ENCODE measurements at regions not wholly inside any gene's neighbourhood (a gene's known extent, or its start where the extent isn't known, plus 50 kb on each side); places are given as distances from the start of the nearest gene placed in this dataset.

DNA sequence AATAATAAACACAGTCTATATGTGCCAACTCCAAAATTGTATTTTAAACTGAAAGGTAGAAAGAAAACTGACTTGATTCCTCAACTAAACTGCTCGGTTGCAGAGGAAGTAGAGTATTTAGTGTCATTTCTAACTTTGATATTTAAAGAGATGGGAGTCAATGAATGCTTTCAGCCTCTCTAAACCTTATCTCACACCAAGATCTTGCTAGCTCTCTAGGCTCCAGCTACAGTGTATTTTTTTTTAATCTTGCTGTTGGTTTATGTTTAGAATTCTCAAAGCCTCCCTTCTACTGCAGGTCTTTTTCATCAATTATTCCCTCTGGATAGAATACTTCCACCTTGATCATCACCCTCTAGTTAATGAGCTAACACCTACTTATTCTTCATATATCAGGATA lies 419.4 kb upstream of the ZNF462 start:
- ATAC-seq (no peak), DNase-seq (no peak)
- no peak overlapping the region for H3K4me3 ChIP-seq
- H3K27me3 ChIP-seq: no peaks in the 10 kb centered on the region
- TF ChIP-seq, protein P1, sequence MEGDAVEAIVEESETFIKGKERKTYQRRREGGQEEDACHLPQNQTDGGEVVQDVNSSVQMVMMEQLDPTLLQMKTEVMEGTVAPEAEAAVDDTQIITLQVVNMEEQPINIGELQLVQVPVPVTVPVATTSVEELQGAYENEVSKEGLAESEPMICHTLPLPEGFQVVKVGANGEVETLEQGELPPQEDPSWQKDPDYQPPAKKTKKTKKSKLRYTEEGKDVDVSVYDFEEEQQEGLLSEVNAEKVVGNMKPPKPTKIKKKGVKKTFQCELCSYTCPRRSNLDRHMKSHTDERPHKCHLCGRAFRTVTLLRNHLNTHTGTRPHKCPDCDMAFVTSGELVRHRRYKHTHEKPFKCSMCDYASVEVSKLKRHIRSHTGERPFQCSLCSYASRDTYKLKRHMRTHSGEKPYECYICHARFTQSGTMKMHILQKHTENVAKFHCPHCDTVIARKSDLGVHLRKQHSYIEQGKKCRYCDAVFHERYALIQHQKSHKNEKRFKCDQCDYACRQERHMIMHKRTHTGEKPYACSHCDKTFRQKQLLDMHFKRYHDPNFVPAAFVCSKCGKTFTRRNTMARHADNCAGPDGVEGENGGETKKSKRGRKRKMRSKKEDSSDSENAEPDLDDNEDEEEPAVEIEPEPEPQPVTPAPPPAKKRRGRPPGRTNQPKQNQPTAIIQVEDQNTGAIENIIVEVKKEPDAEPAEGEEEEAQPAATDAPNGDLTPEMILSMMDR (IDR thresholded peaks at IDR 0.05): no peak
- H3K4me1 ChIP-seq: no peaks in the 10 kb centered on the region
- no peaks in the 10 kb centered on the region for H3K9me3 ChIP-seq
- intact Hi-C loops (cut with DNase I): no loop called here
- H3K36me3 ChIP-seq (replicated peaks in 1 of 2; ENCODE audit: insufficient read depth in 1 of 2, low read depth in 2 of 2): no peaks in the 10 kb centered on the region
- no peak overlapping the region for H3K27ac ChIP-seq
- 35 to 50% methylated on average over 1 of the region's 1 CpG for WGBS, 2 donors

DNA sequence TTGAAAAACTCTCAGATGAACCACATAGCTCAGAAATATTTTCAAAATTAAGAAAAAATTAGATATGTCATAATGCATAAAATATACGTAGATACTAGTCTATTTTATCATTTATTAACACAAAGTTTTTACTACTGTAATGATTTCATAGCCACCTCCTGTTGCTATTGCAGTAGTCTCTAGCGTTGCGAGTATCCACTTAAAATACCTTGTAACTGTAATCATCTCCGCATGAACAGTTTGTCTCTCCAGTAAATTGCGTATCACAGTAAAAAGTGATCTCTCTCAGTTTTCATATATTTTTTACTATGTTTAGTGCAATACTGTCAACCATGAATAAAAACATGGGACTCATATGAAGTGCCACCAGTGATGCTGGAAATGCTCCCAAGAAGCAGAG lies 417.9 kb upstream of the ZNF462 start:
- WGBS, 2 donors: 81 to 87% methylated on average over 5 of the region's 5 CpGs
- Histone ChIP-seq H3K27me3 (no peaks in the 10 kb centered on the region), H3K27ac (no peak overlapping the region), H3K4me1 (no peaks in the 10 kb centered on the region), H3K4me3 (no peak overlapping the region), H3K9me3 (no peaks in the 10 kb centered on the region), H3K36me3 (replicated peaks in 1 of 2; ENCODE audit: insufficient read depth in 1 of 2, low read depth in 2 of 2) (no peaks in the 10 kb centered on the region)
- DNase-seq (no peak), ATAC-seq (no peak)
- TF ChIP-seq, protein P1 (IDR thresholded peaks at IDR 0.05): no peak
- TF ChIP-seq POLR2A (IDR thresholded peaks at IDR 0.05): no peak
- intact Hi-C loops (cut with DNase I): no loop called here

GRCh38 chr9:106449336-106449927 lies 413.5 kb upstream of the ZNF462 start:
- no peak for DNase-seq
- no peak for ATAC-seq
- intact Hi-C loops (cut with DNase I): no loop called here

GRCh38 chr9:106450549-106450948 lies 412.4 kb upstream of the ZNF462 start:
- ATAC-seq (no peak), DNase-seq (peak in 3 of 4 donors; percentile 5 to 12 (median 6))
- no peak for TF ChIP-seq POLR2A (IDR thresholded peaks at IDR 0.05)
- TF ChIP-seq, protein P1 (IDR thresholded peaks at IDR 0.05): no peak
- intact Hi-C loops (cut with DNase I): no loop called here
- H3K9me3 ChIP-seq: no peaks in the 10 kb centered on the region
- H3K27ac ChIP-seq: no peak overlapping the region
- H3K4me1 ChIP-seq: no peaks in the 10 kb centered on the region
- H3K36me3 ChIP-seq (replicated peaks in 1 of 2; ENCODE audit: insufficient read depth in 1 of 2, low read depth in 2 of 2): no peaks in the 10 kb centered on the region
- H3K27me3 ChIP-seq: no peaks in the 10 kb centered on the region
- H3K4me3 ChIP-seq: no peak overlapping the region

More at GRCh38 chr9:106449336-106449927, 413.5 kb upstream of the ZNF462 start:
- Histone ChIP-seq H3K4me3 (no peak overlapping the region), H3K27ac (no peak overlapping the region), H3K9me3 (no peaks in the 10 kb centered on the region), H3K27me3 (no peaks in the 10 kb centered on the region), H3K36me3 (replicated peaks in 1 of 2; ENCODE audit: insufficient read depth in 1 of 2, low read depth in 2 of 2) (no peaks in the 10 kb centered on the region), H3K4me1 (no peaks in the 10 kb centered on the region)
- no peak for TF ChIP-seq POLR2A (IDR thresholded peaks at IDR 0.05)
- TF ChIP-seq, protein P1 (IDR thresholded peaks at IDR 0.05): no peak
- WGBS, 2 donors: 49 to 64% methylated on average over 4 of the region's 4 CpGs

GRCh38 chr9:106451223-106451622 lies 411.7 kb upstream of the ZNF462 start:
- 75 to 81% methylated on average over 1 of the region's 1 CpG for WGBS, 2 donors

More at GRCh38 chr9:106451223-106451622, 411.7 kb upstream of the ZNF462 start:
- H3K9me3 ChIP-seq: no peaks in the 10 kb centered on the region
- ATAC-seq (no peak), DNase-seq (no peak)
- H3K27me3 ChIP-seq: no peaks in the 10 kb centered on the region
- H3K27ac ChIP-seq: no peak overlapping the region
- H3K4me3 ChIP-seq: no peak overlapping the region
- intact Hi-C loops (cut with DNase I): no loop called here
- no peaks in the 10 kb centered on the region for H3K4me1 ChIP-seq
- TF ChIP-seq, protein P1 (IDR thresholded peaks at IDR 0.05): no peak
- no peak for TF ChIP-seq POLR2A (IDR thresholded peaks at IDR 0.05)
- H3K36me3 ChIP-seq (replicated peaks in 1 of 2; ENCODE audit: insufficient read depth in 1 of 2, low read depth in 2 of 2): no peaks in the 10 kb centered on the region
